Trophoblast cell (in vitro differentiated cells and primary cell): ENCODE measurements at regions not wholly inside any gene's neighbourhood (a gene's known extent, or its start where the extent isn't known, plus 50 kb on each side); places are given as distances from the start of the nearest gene placed in this dataset.
A peak's percentile ranks its signal among the peaks of the same experiment; 100 is the strongest.

ENCODE experiments used
- DNase-seq, 2 donors: peaks; one replicate each; pipeline ENCODE4 v3.0.0-alpha.2; 2016
- H2AFZ ChIP-seq: 2 replicates; pipeline ENCODE4 v1.6.1; 2013; ENCODE audit warnings: low read length, moderate library complexity, mild to moderate bottlenecking; ENCODE audit not compliant: insufficient read depth, poor library complexity
- H2AK5ac ChIP-seq: 2 replicates; pipeline ENCODE4 v1.6.1; 2013; ENCODE audit warnings: mild to moderate bottlenecking, low read length
- H2BK120ac ChIP-seq: 2 replicates; pipeline ENCODE4 v1.6.1; 2013; ENCODE audit warnings: low read length, mild to moderate bottlenecking, moderate library complexity; ENCODE audit not compliant: insufficient read depth, poor library complexity
- H2BK12ac ChIP-seq: 2 replicates; pipeline ENCODE4 v1.6.1; 2013; ENCODE audit warnings: mild to moderate bottlenecking, low read length, moderate library complexity
- H2BK5ac ChIP-seq: 2 replicates; pipeline ENCODE4 v1.6.1; 2013; ENCODE audit warnings: low read length, low read depth, moderate library complexity, mild to moderate bottlenecking; ENCODE audit not compliant: poor library complexity
- H3K14ac ChIP-seq: 2 replicates; pipeline ENCODE4 v1.6.1; 2013; ENCODE audit warnings: mild to moderate bottlenecking, low read length
- H3K18ac ChIP-seq: 2 replicates; pipeline ENCODE4 v1.6.1; 2013; ENCODE audit warnings: mild to moderate bottlenecking, low read length
- H3K23ac ChIP-seq: 2 replicates; pipeline ENCODE4 v1.6.1; 2013; ENCODE audit warnings: low read length
- H3K27ac ChIP-seq: 2 replicates; pipeline ENCODE4 v1.5.1; 2013; ENCODE audit warnings: low read depth, mild to moderate bottlenecking, inconsistent platforms, low read length, moderate library complexity
- H3K27me3 ChIP-seq: 2 replicates; pipeline ENCODE4 v1.6.1; 2013; ENCODE audit warnings: inconsistent platforms, mild to moderate bottlenecking, low read length, moderate library complexity; ENCODE audit not compliant: insufficient read depth
- H3K36me3 ChIP-seq, 2 experiments: 1 replicate in 1 of 2; 2 replicates in 1 of 2; pipeline ENCODE4 v1.6.1; 2013; ENCODE audit warnings: low read length in 2 of 2, mild to moderate bottlenecking in 2 of 2, moderate library complexity in 1 of 2; ENCODE audit not compliant: insufficient read depth in 2 of 2, control insufficient read depth in 1 of 2
- H3K4ac ChIP-seq: 2 replicates; pipeline ENCODE4 v1.6.1; 2013; ENCODE audit warnings: low read depth, mild to moderate bottlenecking, low read length, moderate library complexity
- H3K4me1 ChIP-seq, 2 experiments: 1 replicate in 1 of 2; 2 replicates in 1 of 2; pipeline ENCODE4 v1.6.1; 2013; ENCODE audit warnings: low read length in 2 of 2, mild to moderate bottlenecking in 2 of 2, moderate library complexity in 1 of 2; ENCODE audit not compliant: insufficient read depth in 2 of 2, control insufficient read depth in 1 of 2
- H3K4me2 ChIP-seq: 2 replicates; pipeline ENCODE4 v1.6.1; 2013; ENCODE audit warnings: inconsistent platforms, mild to moderate bottlenecking, low read length, moderate library complexity
- H3K4me3 ChIP-seq: 2 replicates; pipeline ENCODE4 v1.5.1; 2013; ENCODE audit warnings: mild to moderate bottlenecking, low read depth, low read length, inconsistent platforms
- H3K79me1 ChIP-seq: one replicate; pipeline ENCODE4 v1.6.1; 2013; ENCODE audit warnings: low read length
- H3K79me2 ChIP-seq: 2 replicates; pipeline ENCODE4 v1.6.1; 2013; ENCODE audit warnings: low read length, mild to moderate bottlenecking; ENCODE audit not compliant: control insufficient read depth, insufficient read depth, poor library complexity
- H3K9ac ChIP-seq: 2 replicates; pipeline ENCODE4 v1.6.1; 2013; ENCODE audit warnings: mild to moderate bottlenecking, low read length
- H3K9me3 ChIP-seq: 2 replicates; pipeline ENCODE4 v1.6.1; 2013; ENCODE audit warnings: low read depth, mild to moderate bottlenecking, control low read depth, inconsistent platforms, low read length; ENCODE audit not compliant: insufficient read depth
- H4K12ac ChIP-seq: 2 replicates; pipeline ENCODE4 v1.6.1; 2013; ENCODE audit warnings: low read depth, mild to moderate bottlenecking, low read length, moderate library complexity
- H4K8ac ChIP-seq: 2 replicates; pipeline ENCODE4 v1.6.1; 2013; ENCODE audit warnings: low read depth, mild to moderate bottlenecking, low read length, moderate library complexity
- H4K91ac ChIP-seq: one replicate; pipeline ENCODE4 v1.6.1; 2013; ENCODE audit warnings: low read depth, mild to moderate bottlenecking, low read length, moderate library complexity
- WGBS: extraction: QIAGEN DNeasy Blood & Tissue Kit; methylation state at CpG from one replicate; pipeline ENCODE4 v1.1.7; 2013; ENCODE audit warnings: missing lambda C conversion rate; ENCODE audit not compliant: insufficient read length, insufficient coverage; ENCODE audit errors: extremely low coverage; 5-methylcytosine and 5-hydroxymethylcytosine counted together

DNA sequence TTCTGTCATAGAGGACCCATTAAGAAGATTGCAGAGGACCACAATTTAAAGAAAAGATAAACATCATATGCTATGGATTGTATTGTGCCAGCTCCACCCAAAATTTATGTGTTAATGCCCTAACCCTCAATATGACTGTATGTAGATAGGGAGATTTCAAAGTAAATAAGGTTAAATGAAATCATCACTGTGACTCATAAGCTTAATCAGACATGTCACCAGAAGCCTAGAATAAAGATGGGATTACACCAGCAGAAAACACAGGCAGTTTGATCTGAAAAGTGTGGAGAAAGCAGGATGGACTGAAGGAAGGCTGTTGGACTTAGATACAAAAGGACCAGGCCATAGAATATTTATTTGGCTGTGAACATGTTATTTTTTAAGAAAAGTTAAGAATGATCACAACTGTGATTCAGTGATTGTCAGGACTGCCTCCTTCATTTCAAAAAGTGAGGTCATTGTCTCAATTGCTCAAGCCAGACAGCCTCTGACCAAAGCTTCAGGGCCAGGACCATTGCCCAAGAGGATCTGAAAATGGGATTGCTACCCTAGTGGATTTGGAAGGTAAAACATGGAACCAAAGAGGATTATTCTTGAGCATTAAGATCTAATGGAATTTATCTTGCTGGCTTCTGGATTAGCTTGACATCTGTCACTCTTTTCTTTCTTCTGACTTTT, 270.8 kb upstream of the POM121L12 start:
- H2BK5ac ChIP-seq: no peak overlapping the region
- no peak overlapping the region for H2BK120ac ChIP-seq
- no peak overlapping the region for H3K4me2 ChIP-seq
- H3K9me3 ChIP-seq: no peaks in the 10 kb centered on the region
- H3K27ac ChIP-seq: no peak overlapping the region
- no peaks in the 10 kb centered on the region for H3K4me1 ChIP-seq
- H3K18ac ChIP-seq: no peak overlapping the region
- H3K79me2 ChIP-seq: no peaks in the 10 kb centered on the region
- peak in 1 of 2 donors; percentile 7 for DNase-seq
- H3K4me3 ChIP-seq: no peak overlapping the region
- H3K4ac ChIP-seq: no peak overlapping the region
- H2AK5ac ChIP-seq: no peak overlapping the region
- no peaks in the 10 kb centered on the region for H3K36me3 ChIP-seq
- no peaks in the 10 kb centered on the region for H3K79me1 ChIP-seq
- no peak overlapping the region for H3K23ac ChIP-seq
- H2BK12ac ChIP-seq: no peak overlapping the region
- H3K14ac ChIP-seq: no peak overlapping the region
- H3K9ac ChIP-seq: no peak overlapping the region
- no peak overlapping the region for H2AFZ ChIP-seq
- H3K27me3 ChIP-seq: no peaks in the 10 kb centered on the region
- no peak overlapping the region for H4K91ac ChIP-seq
- no peak overlapping the region for H4K12ac ChIP-seq
- H4K8ac ChIP-seq: no peak overlapping the region

DNA sequence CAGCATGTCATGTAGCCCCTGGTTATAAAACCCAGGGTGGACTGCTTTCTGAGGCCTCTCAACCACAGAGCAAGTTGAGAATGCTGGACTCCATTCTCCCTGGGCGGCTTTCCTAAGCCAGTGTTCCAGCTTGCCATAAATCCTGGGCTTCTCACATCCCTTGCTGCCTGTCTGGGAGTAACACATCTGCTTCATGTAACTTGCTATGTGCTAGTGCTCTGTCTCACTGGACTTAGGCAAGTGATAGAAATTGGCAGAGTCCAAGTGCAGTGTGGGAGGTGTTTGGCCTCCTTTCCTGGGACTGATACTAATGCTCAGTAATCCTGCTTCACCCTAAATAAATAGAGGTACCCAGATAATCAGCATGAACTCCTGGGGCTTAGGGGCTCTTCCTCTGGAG, 277.1 kb upstream of the POM121L12 start:
- Histone ChIP-seq H2BK5ac (no peak overlapping the region), H2BK12ac (no peak overlapping the region), H3K27me3 (no peaks in the 10 kb centered on the region), H3K36me3 (no peaks in the 10 kb centered on the region), H3K4me3 (no peak overlapping the region), H4K91ac (no peak overlapping the region), H3K79me1 (no peaks in the 10 kb centered on the region), H3K18ac (no peak overlapping the region), H3K4me1 (no peaks in the 10 kb centered on the region), H3K27ac (no peak overlapping the region), H3K4me2 (no peak overlapping the region), H4K12ac (no peak overlapping the region), H3K9ac (no peak overlapping the region), H3K14ac (no peak overlapping the region), H4K8ac (no peak overlapping the region), H3K4ac (no peak overlapping the region), H3K9me3 (no peaks in the 10 kb centered on the region), H2AFZ (no peak overlapping the region), H3K23ac (no peak overlapping the region), H2AK5ac (no peak overlapping the region), H2BK120ac (no peak overlapping the region), H3K79me2 (no peaks in the 10 kb centered on the region)
- DNase-seq: no peak
- no CpG with 5 or more reads among the region's 1 CpG for WGBS

- Histone ChIP-seq H4K91ac (no peak overlapping the region), H3K4me2 (no peak overlapping the region), H3K9ac (no peak overlapping the region), H3K79me2 (no peaks in the 10 kb centered on the region), H3K27me3 (no peaks in the 10 kb centered on the region), H3K4me3 (no peak overlapping the region), H3K23ac (no peak overlapping the region), H3K27ac (no peak overlapping the region), H2BK120ac (no peak overlapping the region), H2BK12ac (no peak overlapping the region), H3K9me3 (no peaks in the 10 kb centered on the region), H2AFZ (no peak overlapping the region), H3K14ac (no peak overlapping the region), H2AK5ac (no peak overlapping the region), H3K79me1 (no peaks in the 10 kb centered on the region), H3K18ac (no peak overlapping the region), H4K12ac (no peak overlapping the region), H4K8ac (no peak overlapping the region), H2BK5ac (no peak overlapping the region), H3K4ac (no peak overlapping the region), H3K36me3 (no peaks in the 10 kb centered on the region), H3K4me1 (no peaks in the 10 kb centered on the region)
- DNase-seq: no peak
- no CpG with 5 or more reads among the region's 12 CpGs for WGBS
These were observed 281.6 kb upstream of the POM121L12 start for GRCh38 chr7:52753855-52754254.

- no peaks in the 10 kb centered on the region for H3K79me2 ChIP-seq
- H3K18ac ChIP-seq: no peak overlapping the region
- H3K4ac ChIP-seq: no peak overlapping the region
- no peak overlapping the region for H3K14ac ChIP-seq
- H2BK12ac ChIP-seq: no peak overlapping the region
- no peak for DNase-seq
- no peak overlapping the region for H2BK120ac ChIP-seq
- H2AK5ac ChIP-seq: no peak overlapping the region
- H4K8ac ChIP-seq: no peak overlapping the region
- no peaks in the 10 kb centered on the region for H3K4me1 ChIP-seq
- WGBS: no CpG with 5 or more reads among the region's 4 CpGs
- H3K4me3 ChIP-seq: no peak overlapping the region
- H3K9me3 ChIP-seq: no peaks in the 10 kb centered on the region
- H3K79me1 ChIP-seq: no peaks in the 10 kb centered on the region
- no peak overlapping the region for H3K9ac ChIP-seq
- H2BK5ac ChIP-seq: no peak overlapping the region
- H4K12ac ChIP-seq: no peak overlapping the region
- no peak overlapping the region for H3K23ac ChIP-seq
- H2AFZ ChIP-seq: no peak overlapping the region
- H3K4me2 ChIP-seq: no peak overlapping the region
- no peak overlapping the region for H3K27ac ChIP-seq
- no peaks in the 10 kb centered on the region for H3K36me3 ChIP-seq
- H3K27me3 ChIP-seq: no peaks in the 10 kb centered on the region
- no peak overlapping the region for H4K91ac ChIP-seq
These were observed 282.5 kb upstream of the POM121L12 start for GRCh38 chr7:52752891-52753290.
